Heart left ventricle (tissue), 16 donors: ENCODE measurements at regions not wholly inside any gene's neighbourhood (a gene's known extent, or its start where the extent isn't known, plus 50 kb on each side); places are given as distances from the start of the nearest gene placed in this dataset.

Experiments used
- ATAC-seq, 4 donors: fragments of 200-7000 bp; cut with Tn5 transposase; one replicate each; pipeline ENCODE4 v1.9.1; 2020 to 2022; ENCODE audit warnings: moderate library complexity in 4 of 4, mild to moderate bottlenecking in 3 of 4, moderate number of reproducible peaks in 1 of 4
- DNase-seq, 5 donors: peaks; one replicate each; pipeline ENCODE4 v3.0.0-alpha.2; 2020
- H3K27ac ChIP-seq, 12 donors: fragments of 200-600 bp; sonication (generic) in 4 of 12; one replicate each; pipeline versions ENCODE4 v1.5.0 to v1.8.0; 2016 to 2022; ENCODE audit warnings: mild to moderate bottlenecking in 2 of 12
- H3K27me3 ChIP-seq, 9 donors: fragments of 200-600 bp; sonication (generic) in 2 of 9; one replicate each; pipeline versions ENCODE4 v1.5.1 to v1.8.0; 2016 to 2022; ENCODE audit warnings: mild to moderate bottlenecking in 3 of 9
- H3K36me3 ChIP-seq, 9 donors: fragments of 200-600 bp; sonication (generic) in 2 of 9; one replicate each; pipeline versions ENCODE4 v1.5.0 to v1.8.0; 2018 to 2022; ENCODE audit warnings: mild to moderate bottlenecking in 2 of 9
- H3K4me1 ChIP-seq, 12 donors: fragments of 200-600 bp; sonication (generic) in 4 of 12; one replicate each; pipeline versions ENCODE4 v1.5.0 to v1.8.0; 2016 to 2022; ENCODE audit warnings: mild to moderate bottlenecking in 3 of 12
- H3K4me3 ChIP-seq, 12 donors: fragments of 200-600 bp; sonication (generic) in 4 of 12; one replicate each; pipeline versions ENCODE4 v1.5.0 to v1.8.0; 2017 to 2022; ENCODE audit warnings: mild to moderate bottlenecking in 9 of 12, moderate library complexity in 4 of 12
- H3K9me3 ChIP-seq, 12 donors: fragments of 200-600 bp; sonication (generic) in 4 of 12; one replicate each; pipeline versions ENCODE4 v1.5.0 to v1.8.0; 2016 to 2022; ENCODE audit warnings: mild to moderate bottlenecking in 1 of 12
- POLR2A ChIP-seq, 2 donors: fragments of 450-650 bp; IDR thresholded peaks; one replicate each; pipeline ENCODE4 v1.6.1; 2017; ENCODE audit warnings: antibody characterized with exemption in 2 of 2, mild to moderate bottlenecking in 2 of 2, moderate library complexity in 2 of 2
- WGBS, 4 donors: extraction: QIAGEN DNeasy Blood & Tissue Kit in 2 of 4; methylation state at CpG; one replicate each; pipeline versions ENCODE4 v1.1.5 to v1.1.7; 2013 to 2018; 5-methylcytosine and 5-hydroxymethylcytosine counted together
- intact Hi-C, 10 donors: fragments of 100-400 bp; cut with DNase I; formaldehyde crosslinking; loops; one replicate each; pipeline versions ENCODE4 v1.11.1 to v1.14.2; 2022
- TF ChIP-seq, protein P1 (sequence below), 12 donors: fragments of 200-600 bp; sonication (generic) in 4 of 12; IDR thresholded peaks; one replicate each; pipeline versions ENCODE4 v1.5.0 to v1.8.0; 2018 to 2022; ENCODE audit warnings: antibody characterized with exemption in 12 of 12, mild to moderate bottlenecking in 5 of 12
- donor health status: ischemic (EF 13 %, LVEDD 7.1; RV severe dilation, severe dysfunction).
- donor health status: healthy with polysubstance abuse.
- donor health status: DM: no; HTN: yes; CAD: no.
- donor health status: DM: no; HTN: no; CAD: no.
- donor health status: ischemic (EF 25% LVEDD 6.9; RV normal size, moderate dysfunction).
- donor health status: ischemic (EF 25% LVEDD 5.7; RV mildly dilated, moderate dysfunction).
- donor health status: healthy.
- donor health status: DM: yes; HTN: yes; CAD: no.
- donor health status: ischemic (EF 35%, LVEDD 5.7; RV mildly dilated, moderate dysfunction).
- donor health status: nonischemic (EF 11% LVEDD 7.7; RV severe dilation, severe dysfunction).
- donor health status: DM: yes; HTN: yes; CAD: no.
- donor health status: PGD.
- donor health status: ischemic (EF 29% LVEDD 5.4; RV normal size, mild dysfunction).
- donor health status: nonischemic (EF 23%, LVEDD 6.1; RV moderate dilation, normal function).

DNA sequence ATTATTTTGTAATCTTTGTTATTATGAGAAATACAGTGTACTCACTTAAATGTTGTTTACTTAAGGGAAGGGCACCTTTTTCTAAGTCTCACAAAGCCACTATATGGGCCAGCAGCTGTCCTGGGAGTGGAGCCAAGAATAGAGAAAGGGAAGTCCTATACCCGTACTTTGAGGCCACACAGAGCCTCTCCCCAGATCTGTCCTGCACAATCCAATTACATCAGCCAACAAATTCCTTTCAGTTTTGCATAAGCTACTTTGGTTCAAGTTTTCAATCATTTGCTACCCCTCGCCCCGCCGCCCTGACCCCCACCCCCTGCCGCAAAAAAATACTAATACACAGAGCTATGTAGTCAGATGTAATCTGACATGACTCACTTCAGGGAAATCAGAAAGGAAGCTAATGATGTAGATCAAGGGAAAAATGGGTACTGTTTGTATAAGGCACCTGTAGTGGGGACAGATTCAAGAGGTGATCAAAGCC, 297.4 kb upstream of the NEBL start:
- H3K27me3 ChIP-seq, result no peaks in the 10 kb centered on the region
- TF ChIP-seq, protein P1, sequence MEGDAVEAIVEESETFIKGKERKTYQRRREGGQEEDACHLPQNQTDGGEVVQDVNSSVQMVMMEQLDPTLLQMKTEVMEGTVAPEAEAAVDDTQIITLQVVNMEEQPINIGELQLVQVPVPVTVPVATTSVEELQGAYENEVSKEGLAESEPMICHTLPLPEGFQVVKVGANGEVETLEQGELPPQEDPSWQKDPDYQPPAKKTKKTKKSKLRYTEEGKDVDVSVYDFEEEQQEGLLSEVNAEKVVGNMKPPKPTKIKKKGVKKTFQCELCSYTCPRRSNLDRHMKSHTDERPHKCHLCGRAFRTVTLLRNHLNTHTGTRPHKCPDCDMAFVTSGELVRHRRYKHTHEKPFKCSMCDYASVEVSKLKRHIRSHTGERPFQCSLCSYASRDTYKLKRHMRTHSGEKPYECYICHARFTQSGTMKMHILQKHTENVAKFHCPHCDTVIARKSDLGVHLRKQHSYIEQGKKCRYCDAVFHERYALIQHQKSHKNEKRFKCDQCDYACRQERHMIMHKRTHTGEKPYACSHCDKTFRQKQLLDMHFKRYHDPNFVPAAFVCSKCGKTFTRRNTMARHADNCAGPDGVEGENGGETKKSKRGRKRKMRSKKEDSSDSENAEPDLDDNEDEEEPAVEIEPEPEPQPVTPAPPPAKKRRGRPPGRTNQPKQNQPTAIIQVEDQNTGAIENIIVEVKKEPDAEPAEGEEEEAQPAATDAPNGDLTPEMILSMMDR (IDR thresholded peaks at IDR 0.05), result no peak
- TF ChIP-seq POLR2A (IDR thresholded peaks at IDR 0.05), result no peak
- peaks cover 0 to 20% (median 15%) of the 10 kb centered on the region in 12 donors for H3K9me3 ChIP-seq
- H3K4me1 ChIP-seq, result peaks cover 0 to 6% (median 0%) of the 10 kb centered on the region in 12 donors
- ATAC-seq (peak; percentile 69 to 80 (median 74)), DNase-seq (peak in 3 of 5 donors; percentile 16 to 28 (median 27))
- H3K36me3 ChIP-seq, result no peaks in the 10 kb centered on the region
- 36 to 53% (median 45%) methylated on average over 5 of the region's 5 CpGs for WGBS, 4 donors
- no peak overlapping the region for H3K27ac ChIP-seq
- no peak overlapping the region for H3K4me3 ChIP-seq
- intact Hi-C loops, result no loop called here

- Histone ChIP-seq H3K27ac (no peak overlapping the region), H3K27me3 (no peaks in the 10 kb centered on the region), H3K36me3 (no peaks in the 10 kb centered on the region), H3K9me3 (peaks cover 0 to 19% (median 10%) of the 10 kb centered on the region in 12 donors), H3K4me3 (no peak overlapping the region), H3K4me1 (peaks cover 0 to 6% (median 0%) of the 10 kb centered on the region in 12 donors)
- intact Hi-C loops, result no loop called here
- WGBS, 4 donors, result 75 to 87% (median 81%) methylated on average over 3 of the region's 3 CpGs
- TF ChIP-seq, protein P1 (IDR thresholded peaks at IDR 0.05), result no peak
- no peak for TF ChIP-seq POLR2A (IDR thresholded peaks at IDR 0.05)
- no peak for ATAC-seq
- DNase-seq, result no peak
Observed at GRCh38 chr10:21193196-21193595, 296.1 kb upstream of the NEBL start.

DNA sequence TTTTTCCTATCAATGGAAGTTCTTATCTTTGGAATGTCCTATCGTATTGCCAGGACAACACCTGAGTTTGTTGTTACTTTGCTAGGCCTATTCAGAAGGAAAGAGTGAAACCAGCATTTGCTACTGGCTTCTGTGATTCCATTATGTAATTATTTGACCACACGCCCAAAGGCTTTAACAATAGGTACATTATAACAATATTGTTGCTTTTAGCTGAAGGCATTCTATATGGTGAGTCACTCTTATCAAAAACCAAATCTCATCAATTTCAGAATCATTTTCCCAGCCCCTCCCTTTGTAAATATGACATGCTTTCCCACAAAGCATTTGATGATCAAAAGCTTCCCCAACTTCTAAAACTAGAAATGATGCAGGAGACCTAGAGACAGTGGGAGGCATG, 294.4 kb upstream of the NEBL start:
- intact Hi-C loops, result no loop called here
- no peak for TF ChIP-seq POLR2A (IDR thresholded peaks at IDR 0.05)
- TF ChIP-seq, protein P1 (IDR thresholded peaks at IDR 0.05), result no peak
- no peak for ATAC-seq

GRCh38 chr10:21184984-21185383, 287.9 kb upstream of the NEBL start:
- Histone ChIP-seq H3K4me3 (no peak overlapping the region), H3K9me3 (peaks cover 0 to 11% (median 0%) of the 10 kb centered on the region in 12 donors), H3K36me3 (no peaks in the 10 kb centered on the region), H3K27me3 (no peaks in the 10 kb centered on the region), H3K4me1 (peaks cover 0 to 4% (median 0%) of the 10 kb centered on the region in 12 donors), H3K27ac (no peak overlapping the region)
- 55 to 78% (median 70%) methylated on average over 2 of the region's 2 CpGs for WGBS, 4 donors
- DNase-seq (no peak), ATAC-seq (peak in 1 of 4 donors; percentile 26)
- intact Hi-C loops, result no loop called here
- TF ChIP-seq, protein P1 (IDR thresholded peaks at IDR 0.05), result no peak
- TF ChIP-seq POLR2A (IDR thresholded peaks at IDR 0.05), result no peak

More for the DNA sequence above, 294.4 kb upstream of the NEBL start:
- 68 to 78% (median 69%) methylated on average over 2 of the region's 2 CpGs for WGBS, 4 donors
- no peak for DNase-seq
- H3K4me3 ChIP-seq, result no peak overlapping the region
- peaks cover 0 to 6% (median 0%) of the 10 kb centered on the region in 12 donors for H3K4me1 ChIP-seq
- no peaks in the 10 kb centered on the region for H3K27me3 ChIP-seq
- no peaks in the 10 kb centered on the region for H3K36me3 ChIP-seq
- H3K9me3 ChIP-seq, result peaks cover 0 to 9% (median 0%) of the 10 kb centered on the region in 12 donors
- H3K27ac ChIP-seq, result peak overlapping the region in 1 of 12 donors; percentile 50
